ENCODE measurements at regions not wholly inside any gene's neighbourhood (a gene's known extent, or its start where the extent isn't known, plus 50 kb on each side); places are given as distances from the start of the nearest gene placed in this dataset.

- H3K9ac ChIP-seq (ENCODE audit: extremely low read depth, low read length, poor library complexity, severe bottlenecking) = no peak overlapping the region
- Mint-ChIP-seq H3K4me1 (no peaks in the 10 kb centered on the region), H3K36me3 (ENCODE audit: low read depth) (no peaks in the 10 kb centered on the region), H3K27me3 (ENCODE audit: insufficient read depth) (no peaks in the 10 kb centered on the region), H3K9me3 (peaks cover 19% of the 10 kb centered on the region), H3K4me3 (no peak overlapping the region), H3K27ac (no peak overlapping the region)
- no peak for DNase-seq
- no peak overlapping the region for H3K27ac ChIP-seq (ENCODE audit: low read depth, low read length)
- no peak overlapping the region for H3K4me3 ChIP-seq (ENCODE audit: low read length)
- H3K9me3 ChIP-seq (ENCODE audit: control insufficient read depth, low read length) = peaks cover 13% of the 10 kb centered on the region
- no peak for TF ChIP-seq CTCF (conservative IDR thresholded peaks at IDR 0.05)
- 97 to 100% methylated on average over 2 of the region's 2 CpGs for WGBS, 2 experiments (ENCODE audit: insufficient coverage in 1 of 2, insufficient read length in 1 of 2)
- H3K27me3 ChIP-seq (ENCODE audit: control insufficient read depth, insufficient read depth, low read length, poor library complexity, severe bottlenecking) = no peaks in the 10 kb centered on the region
- no peaks in the 10 kb centered on the region for H3K4me1 ChIP-seq (ENCODE audit: control insufficient read depth, insufficient read depth, low read length)
- no peaks in the 10 kb centered on the region for H3K36me3 ChIP-seq (ENCODE audit: control insufficient read depth, insufficient read depth, low read length)
These were observed 61.7 kb upstream of the AKAP13 start for GRCh38 chr15:85318732-85319076.

GRCh38 chr15:85324202-85324601 is 56.2 kb upstream of the AKAP13 start:
- Mint-ChIP-seq H3K36me3 (ENCODE audit: low read depth) (no peaks in the 10 kb centered on the region), H3K27ac (no peak overlapping the region), H3K9me3 (peaks cover 19% of the 10 kb centered on the region), H3K4me1 (peaks cover 17% of the 10 kb centered on the region), H3K4me3 (no peak overlapping the region), H3K27me3 (ENCODE audit: insufficient read depth) (peaks cover 2% of the 10 kb centered on the region)
- Histone ChIP-seq H3K27ac (ENCODE audit: low read depth, low read length) (no peak overlapping the region), H3K27me3 (ENCODE audit: control insufficient read depth, insufficient read depth, low read length, poor library complexity, severe bottlenecking) (no peaks in the 10 kb centered on the region), H3K9ac (ENCODE audit: extremely low read depth, low read length, poor library complexity, severe bottlenecking) (no peak overlapping the region), H3K9me3 (ENCODE audit: control insufficient read depth, low read length) (peaks cover 13% of the 10 kb centered on the region), H3K4me3 (ENCODE audit: low read length) (no peak overlapping the region), H3K36me3 (ENCODE audit: control insufficient read depth, insufficient read depth, low read length) (no peaks in the 10 kb centered on the region), H3K4me1 (ENCODE audit: control insufficient read depth, insufficient read depth, low read length) (peaks cover 4% of the 10 kb centered on the region)
- no peak for DNase-seq
- WGBS, 2 experiments (ENCODE audit: insufficient coverage in 1 of 2, insufficient read length in 1 of 2) = 86% methylated on average over 2 of the region's 2 CpGs; no CpG with 5 or more reads in 1 of the 2 experiments
- no peak for TF ChIP-seq CTCF (conservative IDR thresholded peaks at IDR 0.05)

- TF ChIP-seq CTCF (conservative IDR thresholded peaks at IDR 0.05) = no peak
- Mint-ChIP-seq H3K4me3 (no peak overlapping the region), H3K27me3 (ENCODE audit: insufficient read depth) (peaks cover 9% of the 10 kb centered on the region), H3K27ac (no peak overlapping the region), H3K4me1 (peaks cover 31% of the 10 kb centered on the region), H3K36me3 (ENCODE audit: low read depth) (no peaks in the 10 kb centered on the region), H3K9me3 (peaks cover 15% of the 10 kb centered on the region)
- Histone ChIP-seq H3K9me3 (ENCODE audit: control insufficient read depth, low read length) (peaks cover 8% of the 10 kb centered on the region), H3K9ac (ENCODE audit: extremely low read depth, low read length, poor library complexity, severe bottlenecking) (no peak overlapping the region), H3K27me3 (ENCODE audit: control insufficient read depth, insufficient read depth, low read length, poor library complexity, severe bottlenecking) (no peaks in the 10 kb centered on the region), H3K36me3 (ENCODE audit: control insufficient read depth, insufficient read depth, low read length) (no peaks in the 10 kb centered on the region), H3K27ac (ENCODE audit: low read depth, low read length) (no peak overlapping the region), H3K4me1 (ENCODE audit: control insufficient read depth, insufficient read depth, low read length) (peaks cover 6% of the 10 kb centered on the region), H3K4me3 (ENCODE audit: low read length) (no peak overlapping the region)
- DNase-seq = no peak
- 86 to 100% methylated on average over 1 to 2 of the region's 2 CpGs for WGBS, 2 experiments (ENCODE audit: insufficient coverage in 1 of 2, insufficient read length in 1 of 2)
These were observed 54.6 kb upstream of the AKAP13 start for GRCh38 chr15:85325834-85326233.

All from endodermal cell (in vitro differentiated cells).